H9 (cell line): ENCODE measurements at regions not wholly inside any gene's neighbourhood (a gene's known extent, or its start where the extent isn't known, plus 50 kb on each side); places are given as distances from the start of the nearest gene placed in this dataset.

Source experiments
- DNase-seq: peaks from one replicate; pipeline ENCODE4 v3.0.0-alpha.2; 2017
- H2AFZ ChIP-seq: one replicate; pipeline ENCODE4 v1.6.1; 2013; ENCODE audit warnings: mild to moderate bottlenecking, low read length, control low read depth, moderate library complexity
- H2AK5ac ChIP-seq: 2 replicates; pipeline ENCODE4 v1.6.1; 2013; ENCODE audit warnings: low read length, control low read depth, mixed read lengths; ENCODE audit not compliant: insufficient read length
- H2BK120ac ChIP-seq: one replicate; pipeline ENCODE4 v1.6.1; 2013; ENCODE audit warnings: low read depth, mild to moderate bottlenecking, low read length, control low read depth, inconsistent platforms; ENCODE audit not compliant: poor library complexity, severe bottlenecking
- H2BK12ac ChIP-seq: 2 replicates; pipeline ENCODE4 v1.6.1; 2013; ENCODE audit warnings: low read length, control low read depth, mixed read lengths, low read depth; ENCODE audit not compliant: insufficient read length
- H2BK15ac ChIP-seq: 2 replicates; pipeline ENCODE4 v1.6.1; 2013; ENCODE audit warnings: low read depth, low read length, control low read depth
- H2BK20ac ChIP-seq: one replicate; pipeline ENCODE4 v1.6.1; 2013; ENCODE audit warnings: low read depth, mild to moderate bottlenecking, low read length, control low read depth, inconsistent platforms; ENCODE audit not compliant: poor library complexity, severe bottlenecking
- H2BK5ac ChIP-seq: 2 replicates; pipeline ENCODE4 v1.6.1; 2013; ENCODE audit warnings: low read length, control low read depth, mixed read lengths; ENCODE audit not compliant: insufficient read length
- H3K14ac ChIP-seq: 2 replicates; pipeline ENCODE4 v1.6.1; 2013; ENCODE audit warnings: low read length, control low read depth; ENCODE audit not compliant: insufficient read depth
- H3K18ac ChIP-seq: 2 replicates; pipeline ENCODE4 v1.6.1; 2013; ENCODE audit warnings: low read depth, mild to moderate bottlenecking, mixed read lengths, low read length, control low read depth; ENCODE audit not compliant: insufficient read length
- H3K23ac ChIP-seq: 2 replicates; pipeline ENCODE4 v1.6.1; 2013; ENCODE audit warnings: low read length, control low read depth, mixed read lengths, low read depth; ENCODE audit not compliant: insufficient read length
- H3K23me2 ChIP-seq: 2 replicates; pipeline ENCODE4 v1.6.1; 2013; ENCODE audit warnings: low read depth, mild to moderate bottlenecking, mixed read lengths, low read length, control low read depth; ENCODE audit not compliant: insufficient read length, poor library complexity, severe bottlenecking
- H3K27ac ChIP-seq: 2 replicates; pipeline ENCODE4 v1.5.1; 2013; ENCODE audit warnings: low read length, control low read depth, mixed read lengths, low read depth; ENCODE audit not compliant: insufficient read length
- H3K27me3 ChIP-seq: 2 replicates; pipeline ENCODE4 v1.6.1; 2013; ENCODE audit warnings: low read length, control low read depth, inconsistent platforms; ENCODE audit not compliant: insufficient read depth
- H3K4ac ChIP-seq: 2 replicates; pipeline ENCODE4 v1.6.1; 2013; ENCODE audit warnings: low read depth, mild to moderate bottlenecking, control low read depth, inconsistent platforms, low read length, moderate library complexity
- H3K4me1 ChIP-seq: 2 replicates; pipeline ENCODE4 v1.6.1; 2013; ENCODE audit warnings: low read length, control low read depth, inconsistent platforms; ENCODE audit not compliant: insufficient read depth
- H3K4me2 ChIP-seq: 2 replicates; pipeline ENCODE4 v1.6.1; 2013; ENCODE audit warnings: low read length, control low read depth, mixed read lengths; ENCODE audit not compliant: insufficient read length, insufficient read depth
- H3K56ac ChIP-seq: 2 replicates; pipeline ENCODE4 v1.6.1; 2013; ENCODE audit warnings: low read depth, mild to moderate bottlenecking, mixed read lengths, low read length, control low read depth; ENCODE audit not compliant: insufficient read length
- H3K79me1 ChIP-seq: 2 replicates; pipeline ENCODE4 v1.6.1; 2013; ENCODE audit warnings: low read depth, mild to moderate bottlenecking, moderate library complexity, low read length, control low read depth, inconsistent platforms; ENCODE audit not compliant: insufficient read depth, poor library complexity, severe bottlenecking
- H3K79me2 ChIP-seq: 2 replicates; pipeline ENCODE4 v1.6.1; 2013; ENCODE audit warnings: low read length, control low read depth, inconsistent platforms; ENCODE audit not compliant: insufficient read depth
- H3K9ac ChIP-seq: 2 replicates; pipeline ENCODE4 v1.6.1; 2013; ENCODE audit warnings: low read length, control low read depth, mixed read lengths; ENCODE audit not compliant: insufficient read length; ENCODE audit errors: extremely low read depth
- H3K9me3 ChIP-seq: one replicate; pipeline ENCODE4 v1.6.1; 2013; ENCODE audit warnings: low read depth, low read length, inconsistent platforms; ENCODE audit not compliant: control insufficient read depth
- H3T11ph ChIP-seq: one replicate; pipeline ENCODE4 v1.6.1; 2013; ENCODE audit warnings: mild to moderate bottlenecking, low read length, control low read depth, inconsistent platforms
- H4K20me1 ChIP-seq: one replicate; pipeline ENCODE4 v1.6.1; 2013; ENCODE audit not compliant: control insufficient read depth, insufficient read length, insufficient read depth
- H4K5ac ChIP-seq: 2 replicates; pipeline ENCODE4 v1.6.1; 2013; ENCODE audit warnings: low read depth, mild to moderate bottlenecking, mixed read lengths, low read length, control low read depth; ENCODE audit not compliant: insufficient read length
- H4K8ac ChIP-seq: replicated peaks from 2 replicates; pipeline ENCODE4 v1.6.1; 2013; ENCODE audit warnings: low read length, control low read depth, mixed read lengths, low read depth; ENCODE audit not compliant: insufficient read length
- H4K91ac ChIP-seq: 2 replicates; pipeline ENCODE4 v1.6.1; 2013; ENCODE audit warnings: low read depth, mild to moderate bottlenecking, moderate library complexity, mixed read lengths, low read length, control low read depth; ENCODE audit not compliant: insufficient read length
- H3K27ac Mint-ChIP-seq, 3 experiments: 2 replicates in 2 of 3; 3 replicates in 1 of 3; pipeline ENCODE4 v1.8.0; 2020 to 2021; ENCODE audit warnings: mixed read lengths in 3 of 3, mild to moderate bottlenecking in 1 of 3, moderate library complexity in 1 of 3
- H3K27me3 Mint-ChIP-seq: 2 replicates; pipeline ENCODE4 v1.8.0; 2021; ENCODE audit warnings: low read depth, mild to moderate bottlenecking, moderate library complexity, mixed read lengths
- H3K36me3 Mint-ChIP-seq, 3 experiments: 2 replicates in 2 of 3; 3 replicates in 1 of 3; pipeline ENCODE4 v1.8.0; 2020 to 2021; ENCODE audit warnings: low read depth in 3 of 3, mixed read lengths in 3 of 3; ENCODE audit not compliant: insufficient read depth in 1 of 3
- H3K4me1 Mint-ChIP-seq, 2 experiments: 2 replicates each; pipeline ENCODE4 v1.8.0; 2020; ENCODE audit warnings: mixed read lengths in 2 of 2
- H3K4me3 Mint-ChIP-seq, 2 experiments: 2 replicates in 1 of 2; 3 replicates in 1 of 2; pipeline ENCODE4 v1.8.0; 2020 to 2021; ENCODE audit warnings: mild to moderate bottlenecking in 2 of 2, mixed read lengths in 2 of 2, moderate library complexity in 1 of 2
- H3K9me3 Mint-ChIP-seq, 2 experiments: 2 replicates in 1 of 2; 3 replicates in 1 of 2; pipeline ENCODE4 v1.8.0; 2020; ENCODE audit warnings: mild to moderate bottlenecking in 2 of 2, mixed read lengths in 2 of 2, moderate library complexity in 1 of 2
- WGBS: extraction: QIAGEN DNeasy Blood & Tissue Kit; methylation state at CpG from one replicate; pipeline ENCODE4 v1.1.7; 2013; ENCODE audit warnings: missing lambda C conversion rate, low lambda C conversion rate, mixed read lengths; ENCODE audit not compliant: insufficient read length; ENCODE audit errors: extremely low coverage; 5-methylcytosine and 5-hydroxymethylcytosine counted together
- TF ChIP-seq, protein P1 (sequence below): fragments of 200-600 bp; sonication (generic); conservative IDR thresholded peaks from 3 replicates; pipeline ENCODE4 v1.8.0; 2021; ENCODE audit warnings: antibody characterized with exemption, mild to moderate bottlenecking

DNA sequence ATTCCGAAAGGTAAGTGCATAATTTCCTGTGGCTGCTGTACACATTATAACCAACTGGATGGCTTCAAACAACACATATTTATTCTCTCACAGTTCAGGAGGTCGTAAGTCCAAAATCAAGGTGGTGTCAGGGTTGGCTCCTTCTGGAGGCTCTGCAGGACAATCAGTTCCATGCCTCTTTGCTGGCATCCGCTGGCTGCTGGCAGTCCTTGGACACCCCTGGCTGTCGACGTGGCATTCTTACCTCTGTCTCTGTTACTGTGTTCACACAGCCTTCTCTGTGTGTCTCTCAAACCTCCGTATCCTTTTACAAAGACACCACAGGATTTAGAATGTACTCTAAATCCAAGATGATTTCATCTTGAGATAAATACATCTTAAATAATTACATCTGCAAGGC is 398.8 kb upstream of the ATP10A start:
- Histone ChIP-seq H2BK12ac (no peak overlapping the region), H3K27me3 (no peaks in the 10 kb centered on the region), H3K27ac (no peak overlapping the region), H3K56ac (no peak overlapping the region), H3K9ac (no peak overlapping the region), H4K20me1 (no peaks in the 10 kb centered on the region), H2AFZ (no peak overlapping the region), H2BK15ac (no peak overlapping the region), H2BK120ac (no peak overlapping the region), H3K23ac (no peak overlapping the region), H4K91ac (no peak overlapping the region), H3K14ac (no peak overlapping the region), H3K79me1 (no peaks in the 10 kb centered on the region), H3K23me2 (no peaks in the 10 kb centered on the region), H3K4me2 (no peak overlapping the region), H2BK5ac (no peak overlapping the region), H2BK20ac (no peak overlapping the region), H3K4ac (no peak overlapping the region), H2AK5ac (no peak overlapping the region), H3K79me2 (no peaks in the 10 kb centered on the region), H3K4me1 (no peaks in the 10 kb centered on the region), H4K5ac (no peak overlapping the region), H3T11ph (no peak overlapping the region), H4K8ac (no peak overlapping the region), H3K18ac (no peak overlapping the region), H3K9me3 (no peaks in the 10 kb centered on the region)
- TF ChIP-seq, protein P1, sequence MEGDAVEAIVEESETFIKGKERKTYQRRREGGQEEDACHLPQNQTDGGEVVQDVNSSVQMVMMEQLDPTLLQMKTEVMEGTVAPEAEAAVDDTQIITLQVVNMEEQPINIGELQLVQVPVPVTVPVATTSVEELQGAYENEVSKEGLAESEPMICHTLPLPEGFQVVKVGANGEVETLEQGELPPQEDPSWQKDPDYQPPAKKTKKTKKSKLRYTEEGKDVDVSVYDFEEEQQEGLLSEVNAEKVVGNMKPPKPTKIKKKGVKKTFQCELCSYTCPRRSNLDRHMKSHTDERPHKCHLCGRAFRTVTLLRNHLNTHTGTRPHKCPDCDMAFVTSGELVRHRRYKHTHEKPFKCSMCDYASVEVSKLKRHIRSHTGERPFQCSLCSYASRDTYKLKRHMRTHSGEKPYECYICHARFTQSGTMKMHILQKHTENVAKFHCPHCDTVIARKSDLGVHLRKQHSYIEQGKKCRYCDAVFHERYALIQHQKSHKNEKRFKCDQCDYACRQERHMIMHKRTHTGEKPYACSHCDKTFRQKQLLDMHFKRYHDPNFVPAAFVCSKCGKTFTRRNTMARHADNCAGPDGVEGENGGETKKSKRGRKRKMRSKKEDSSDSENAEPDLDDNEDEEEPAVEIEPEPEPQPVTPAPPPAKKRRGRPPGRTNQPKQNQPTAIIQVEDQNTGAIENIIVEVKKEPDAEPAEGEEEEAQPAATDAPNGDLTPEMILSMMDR = no peak
- Mint-ChIP-seq H3K36me3 (no peaks in the 10 kb centered on the region), H3K4me3 (no peak overlapping the region), H3K27ac (peak overlapping the region in 1 of 3 experiments; percentile 24; a peak in 1 of 7 replicates), H3K27me3 (no peaks in the 10 kb centered on the region), H3K4me1 (peaks cover 13 to 14% of the 10 kb centered on the region in 2 experiments), H3K9me3 (peaks cover 0 to 2% of the 10 kb centered on the region in 2 experiments; a peak in 3 of 5 replicates)
- no CpG with 5 or more reads among the region's 6 CpGs for WGBS
- no peak for DNase-seq
